ENCODE measurements at regions not wholly inside any gene's neighbourhood (a gene's known extent, or its start where the extent isn't known, plus 50 kb on each side); places are given as distances from the start of the nearest gene placed in this dataset.

DNA sequence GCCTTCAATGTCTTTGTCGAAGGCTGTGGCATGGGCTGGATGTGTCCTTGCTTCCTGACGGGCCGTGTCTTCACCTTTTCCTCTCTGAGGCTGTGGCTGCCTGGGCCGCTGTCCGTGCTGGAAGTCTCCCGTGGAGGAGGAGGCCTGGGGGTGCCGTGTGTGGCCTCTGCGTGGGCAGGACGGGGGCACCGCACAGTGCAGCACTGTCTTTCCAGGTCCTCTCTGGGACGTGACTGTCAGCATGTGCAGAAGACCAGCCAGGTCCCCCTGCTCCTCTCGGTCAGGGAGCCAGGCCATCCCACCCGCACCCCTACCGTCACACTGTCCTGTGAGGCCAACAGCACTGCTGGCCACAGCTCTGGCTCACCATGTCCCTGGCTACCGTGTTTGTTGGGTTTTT, 64.4 kb upstream of the ZNF236 start:
- DNase-seq (ENCODE audit: low read depth): no peak
- FAIRE-seq: no peak

DNA sequence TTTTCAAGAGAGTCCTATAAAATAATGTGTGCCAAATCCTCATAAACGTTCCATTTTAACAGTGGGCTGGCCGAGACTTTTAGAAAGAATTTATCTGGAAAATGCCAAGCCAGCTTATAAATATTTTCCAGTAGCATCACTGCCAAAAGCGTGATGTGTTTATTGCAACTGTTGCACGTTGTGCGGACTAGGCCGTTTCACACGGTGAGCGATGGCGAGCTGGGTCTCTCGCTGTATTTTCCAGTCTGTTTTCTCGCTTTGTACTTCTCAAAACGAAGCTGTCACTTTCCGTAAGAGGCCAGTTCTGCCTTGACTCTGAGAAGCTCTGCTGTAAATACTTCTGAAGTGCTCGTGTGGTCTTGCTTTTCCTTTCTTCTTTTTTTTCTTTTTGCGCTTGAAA, 65.0 kb upstream of the ZNF236 start:
- H3K36me3 ChIP-seq (ENCODE audit: control insufficient read depth, insufficient read depth, low read length): no peaks in the 10 kb centered on the region
- DNase-seq (ENCODE audit: low read depth) (no peak), FAIRE-seq (no peak)
- TF ChIP-seq, protein P1, sequence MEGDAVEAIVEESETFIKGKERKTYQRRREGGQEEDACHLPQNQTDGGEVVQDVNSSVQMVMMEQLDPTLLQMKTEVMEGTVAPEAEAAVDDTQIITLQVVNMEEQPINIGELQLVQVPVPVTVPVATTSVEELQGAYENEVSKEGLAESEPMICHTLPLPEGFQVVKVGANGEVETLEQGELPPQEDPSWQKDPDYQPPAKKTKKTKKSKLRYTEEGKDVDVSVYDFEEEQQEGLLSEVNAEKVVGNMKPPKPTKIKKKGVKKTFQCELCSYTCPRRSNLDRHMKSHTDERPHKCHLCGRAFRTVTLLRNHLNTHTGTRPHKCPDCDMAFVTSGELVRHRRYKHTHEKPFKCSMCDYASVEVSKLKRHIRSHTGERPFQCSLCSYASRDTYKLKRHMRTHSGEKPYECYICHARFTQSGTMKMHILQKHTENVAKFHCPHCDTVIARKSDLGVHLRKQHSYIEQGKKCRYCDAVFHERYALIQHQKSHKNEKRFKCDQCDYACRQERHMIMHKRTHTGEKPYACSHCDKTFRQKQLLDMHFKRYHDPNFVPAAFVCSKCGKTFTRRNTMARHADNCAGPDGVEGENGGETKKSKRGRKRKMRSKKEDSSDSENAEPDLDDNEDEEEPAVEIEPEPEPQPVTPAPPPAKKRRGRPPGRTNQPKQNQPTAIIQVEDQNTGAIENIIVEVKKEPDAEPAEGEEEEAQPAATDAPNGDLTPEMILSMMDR (IDR thresholded peaks at IDR 0.05; ENCODE audit: insufficient read depth, low read length, severe bottlenecking): no peak
- H3K4me3 ChIP-seq (ENCODE audit: low read depth, low read length): no peak overlapping the region
- no peaks in the 10 kb centered on the region for H3K27me3 ChIP-seq (ENCODE audit: control insufficient read depth, insufficient read depth, low read length)

More for the DNA sequence above, 64.4 kb upstream of the ZNF236 start:
- H3K36me3 ChIP-seq (ENCODE audit: control insufficient read depth, insufficient read depth, low read length): no peaks in the 10 kb centered on the region
- H3K4me3 ChIP-seq (ENCODE audit: low read depth, low read length): no peak overlapping the region
- TF ChIP-seq, protein P1 (IDR thresholded peaks at IDR 0.05; ENCODE audit: insufficient read depth, low read length, severe bottlenecking): no peak
- H3K27me3 ChIP-seq (ENCODE audit: control insufficient read depth, insufficient read depth, low read length): no peaks in the 10 kb centered on the region

DNA sequence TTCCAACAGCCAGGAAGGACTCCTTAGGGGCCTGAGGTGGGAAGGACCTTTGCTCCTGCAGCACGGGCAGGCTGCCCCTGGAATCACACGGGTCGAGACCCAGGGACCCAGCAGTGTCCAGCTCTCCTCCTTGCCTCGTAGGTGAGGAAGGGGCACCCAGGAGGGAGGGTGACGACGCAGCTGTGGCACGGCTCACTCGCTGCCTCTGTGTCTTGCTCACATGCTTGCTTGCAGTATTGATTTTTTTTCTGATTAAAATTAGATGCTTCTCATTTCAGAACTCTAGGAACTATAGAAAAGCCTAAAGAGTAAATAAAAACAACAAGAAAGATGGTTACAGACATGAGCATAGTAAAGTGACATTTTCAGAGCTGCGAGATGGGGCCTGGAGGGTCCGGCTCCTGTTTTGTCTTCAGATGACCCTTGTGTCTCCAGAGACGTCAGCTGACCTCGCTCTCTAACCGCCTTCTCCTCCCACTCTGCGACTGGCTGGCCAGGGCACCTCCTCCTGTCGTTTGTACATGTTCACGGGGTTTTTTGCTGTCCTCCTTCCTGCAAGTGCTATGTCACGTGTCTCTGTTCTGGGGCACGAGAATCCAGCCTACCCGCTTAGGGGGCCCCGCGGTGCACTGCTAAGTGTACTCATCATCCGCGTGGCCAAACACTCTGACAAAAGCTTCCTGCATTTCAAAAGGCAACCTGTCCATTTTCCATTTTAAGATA, 65.7 kb upstream of the ZNF236 start:
- H3K27me3 ChIP-seq (ENCODE audit: control insufficient read depth, insufficient read depth, low read length): no peaks in the 10 kb centered on the region
- H3K4me3 ChIP-seq (ENCODE audit: low read depth, low read length): no peak overlapping the region
- DNase-seq (ENCODE audit: low read depth) (no peak), FAIRE-seq (no peak)
- no peaks in the 10 kb centered on the region for H3K36me3 ChIP-seq (ENCODE audit: control insufficient read depth, insufficient read depth, low read length)
- TF ChIP-seq, protein P1 (IDR thresholded peaks at IDR 0.05; ENCODE audit: insufficient read depth, low read length, severe bottlenecking): no peak

DNA sequence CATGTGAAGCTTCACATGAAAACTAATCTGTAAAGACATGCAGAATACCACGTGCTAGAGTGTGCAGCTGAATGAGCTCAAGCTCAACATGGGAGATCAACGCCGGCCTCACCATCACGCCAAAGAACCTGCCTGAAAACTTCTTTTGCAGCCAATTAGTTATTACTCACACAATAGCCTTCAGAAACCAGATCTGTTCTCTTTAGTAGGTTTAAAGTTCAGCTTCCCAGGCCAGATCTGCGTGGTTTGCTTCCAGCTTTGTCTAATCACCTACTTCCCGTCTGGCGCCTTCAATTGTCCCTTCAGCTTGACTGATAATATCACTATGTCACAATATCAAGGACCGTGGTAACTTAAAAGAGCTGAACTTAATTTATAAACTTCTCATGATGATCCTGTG, 68.0 kb upstream of the ZNF236 start:
- TF ChIP-seq, protein P1 (IDR thresholded peaks at IDR 0.05; ENCODE audit: insufficient read depth, low read length, severe bottlenecking): no peak
- DNase-seq (ENCODE audit: low read depth): no peak
- no peak overlapping the region for H3K4me3 ChIP-seq (ENCODE audit: low read depth, low read length)
- no peaks in the 10 kb centered on the region for H3K27me3 ChIP-seq (ENCODE audit: control insufficient read depth, insufficient read depth, low read length)
- no peak for FAIRE-seq
- no peaks in the 10 kb centered on the region for H3K36me3 ChIP-seq (ENCODE audit: control insufficient read depth, insufficient read depth, low read length)

DNA sequence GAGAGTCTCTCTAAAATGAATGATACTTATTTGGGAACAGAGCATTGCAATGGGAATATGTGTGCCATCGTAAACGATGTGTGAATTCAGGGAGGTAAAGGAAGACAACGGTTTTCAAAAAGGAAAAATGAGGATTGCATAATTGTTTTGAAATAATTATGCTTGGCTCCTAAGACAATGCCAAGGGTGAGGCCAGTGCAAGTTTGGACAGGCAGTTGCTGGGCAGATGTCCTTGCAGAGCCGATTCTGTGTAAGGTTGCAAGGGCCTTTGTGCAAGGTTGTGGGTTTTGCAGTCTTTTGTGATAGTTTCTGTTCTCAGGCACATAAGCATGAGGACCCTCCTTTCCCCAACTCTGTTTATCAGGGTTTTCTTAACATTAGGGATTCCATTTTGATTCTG, 70.0 kb upstream of the ZNF236 start:
- TF ChIP-seq, protein P1 (IDR thresholded peaks at IDR 0.05; ENCODE audit: insufficient read depth, low read length, severe bottlenecking): no peak
- Histone ChIP-seq H3K27me3 (ENCODE audit: control insufficient read depth, insufficient read depth, low read length) (no peaks in the 10 kb centered on the region), H3K36me3 (ENCODE audit: control insufficient read depth, insufficient read depth, low read length) (no peaks in the 10 kb centered on the region), H3K4me3 (ENCODE audit: low read depth, low read length) (no peak overlapping the region)
- DNase-seq (ENCODE audit: low read depth): peak; percentile 60
- FAIRE-seq: no peak
